Mucosa of descending colon (tissue), 3 donors: ENCODE measurements at regions not wholly inside any gene's neighbourhood (a gene's known extent, or its start where the extent isn't known, plus 50 kb on each side); places are given as distances from the start of the nearest gene placed in this dataset.

Source experiments
- ATAC-seq: fragments of 200-7000 bp; cut with Tn5 transposase; one replicate; pipeline ENCODE4 v1.9.1; 2020; ENCODE audit warnings: mild to moderate bottlenecking, moderate library complexity
- DNase-seq, 3 donors: peaks; one replicate each; pipeline ENCODE4 v3.0.0-alpha.2; 2020
- H3K36me3 ChIP-seq: fragments of 200-600 bp; one replicate; pipeline ENCODE4 v1.8.0; 2021; ENCODE audit warnings: low read depth, mild to moderate bottlenecking
- H3K4me1 ChIP-seq: fragments of 200-600 bp; one replicate; pipeline ENCODE4 v1.8.0; 2021; ENCODE audit warnings: low read depth, mild to moderate bottlenecking
- H3K4me3 ChIP-seq: fragments of 200-600 bp; one replicate; pipeline ENCODE4 v1.8.0; 2021; ENCODE audit warnings: mild to moderate bottlenecking
- H3K9me3 ChIP-seq: fragments of 200-600 bp; one replicate; pipeline ENCODE4 v1.8.0; 2021; ENCODE audit warnings: mild to moderate bottlenecking
- CTCF ChIP-seq: fragments of 200-600 bp; IDR thresholded peaks from one replicate; pipeline ENCODE4 v1.8.0; 2022; ENCODE audit warnings: antibody characterized with exemption, mild to moderate bottlenecking
- intact Hi-C, 2 donors: fragments of 100-400 bp; cut with DNase I in 1 of 2; cut with micrococcal nuclease in 1 of 2; formaldehyde crosslinking; loops; one replicate each; pipeline versions ENCODE4 v1.11.0 to v1.11.1; 2022; cut with DNase I, micrococcal nuclease
- donor health status: DM: no; HTN: no; CAD: no; lungs with moderate emphysema.
- donor health status: DM: no; HTN: no; CAD: no.
- donor health status: DM: no; HTN: yes; CAD: no.

- ATAC-seq (no peak), DNase-seq (no peak)
- TF ChIP-seq CTCF = no peak
- Histone ChIP-seq H3K4me1 (no peaks in the 10 kb centered on the region), H3K36me3 (no peaks in the 10 kb centered on the region), H3K4me3 (no peak overlapping the region), H3K9me3 (peaks cover 6% of the 10 kb centered on the region)
- intact Hi-C loops = no loop called here
Measured at GRCh38 chr12:43062201-43062895, 472.8 kb upstream of the PRICKLE1 start.

- Histone ChIP-seq H3K9me3 (no peaks in the 10 kb centered on the region), H3K4me1 (no peaks in the 10 kb centered on the region), H3K4me3 (no peak overlapping the region), H3K36me3 (no peaks in the 10 kb centered on the region)
- DNase-seq (no peak), ATAC-seq (no peak)
- intact Hi-C loops = no loop called here
- no peak for TF ChIP-seq CTCF
Measured at GRCh38 chr12:43060742-43061141, 471.2 kb upstream of the PRICKLE1 start.

- Histone ChIP-seq H3K4me1 (no peaks in the 10 kb centered on the region), H3K36me3 (no peaks in the 10 kb centered on the region), H3K4me3 (no peak overlapping the region), H3K9me3 (no peaks in the 10 kb centered on the region)
- intact Hi-C loops = no loop called here
- no peak for TF ChIP-seq CTCF
- DNase-seq (no peak), ATAC-seq (no peak)
Measured at GRCh38 chr12:43058616-43059015, 469.1 kb upstream of the PRICKLE1 start.

GRCh38 chr12:43057566-43057965 is 468.0 kb upstream of the PRICKLE1 start:
- DNase-seq (no peak), ATAC-seq (no peak)
- no peaks in the 10 kb centered on the region for H3K36me3 ChIP-seq
- no peaks in the 10 kb centered on the region for H3K4me1 ChIP-seq
- no peak overlapping the region for H3K4me3 ChIP-seq
- intact Hi-C loops = no loop called here
- TF ChIP-seq CTCF = no peak
- H3K9me3 ChIP-seq = no peaks in the 10 kb centered on the region

- ATAC-seq (no peak), DNase-seq (no peak)
- Histone ChIP-seq H3K4me3 (no peak overlapping the region), H3K36me3 (no peaks in the 10 kb centered on the region), H3K4me1 (no peaks in the 10 kb centered on the region), H3K9me3 (no peaks in the 10 kb centered on the region)
- intact Hi-C loops = no loop called here
- no peak for TF ChIP-seq CTCF
Measured at GRCh38 chr12:43054085-43054484, 464.5 kb upstream of the PRICKLE1 start.

- no peak for TF ChIP-seq CTCF
Measured at GRCh38 chr12:43052441-43052840, 462.9 kb upstream of the PRICKLE1 start.

More at GRCh38 chr12:43052441-43052840, 462.9 kb upstream of the PRICKLE1 start:
- intact Hi-C loops = no loop called here
- ATAC-seq = no peak
- H3K36me3 ChIP-seq = no peaks in the 10 kb centered on the region
- no peaks in the 10 kb centered on the region for H3K4me1 ChIP-seq
- no peak overlapping the region for H3K4me3 ChIP-seq
- H3K9me3 ChIP-seq = no peaks in the 10 kb centered on the region
- no peak for DNase-seq
